GM10248 (cell line): ENCODE measurements at regions not wholly inside any gene's neighbourhood (a gene's known extent, or its start where the extent isn't known, plus 50 kb on each side); places are given as distances from the start of the nearest gene placed in this dataset.
"Not testable (repeated sequence)": the region's sequence is repeated elsewhere in the genome, so short reads cannot be mapped to it uniquely, and the experiment has no call there.

Experiments used
- CTCF ChIA-PET: fragments of 300-600 bp; sonication (Branson Sonifier 250); formaldehyde crosslinking; extraction: SDS; loops from one replicate; lab custom pipeline; 2021; ENCODE audit warnings: antibody characterized with exemption; lab: Yijun Ruan, JAX
- POLR2A ChIA-PET: fragments of 350-650 bp; sonication (Branson Sonifier 250); formaldehyde crosslinking; extraction: SDS; loops from one replicate; lab custom pipeline; 2020; ENCODE audit warnings: antibody characterized with exemption; lab: Yijun Ruan, JAX
- DNase-seq: peaks from one replicate; pipeline ENCODE4 v3.0.0; 2012; ENCODE audit errors: extremely low spot score
- TF ChIP-seq, protein P1 (sequence below): IDR thresholded peaks from 2 replicates; pipeline ENCODE4 v1.5.1; 2012; ENCODE audit warnings: mild to moderate bottlenecking, low read depth; ENCODE audit errors: extremely low read depth, missing control alignments, control extremely low read depth

DNA sequence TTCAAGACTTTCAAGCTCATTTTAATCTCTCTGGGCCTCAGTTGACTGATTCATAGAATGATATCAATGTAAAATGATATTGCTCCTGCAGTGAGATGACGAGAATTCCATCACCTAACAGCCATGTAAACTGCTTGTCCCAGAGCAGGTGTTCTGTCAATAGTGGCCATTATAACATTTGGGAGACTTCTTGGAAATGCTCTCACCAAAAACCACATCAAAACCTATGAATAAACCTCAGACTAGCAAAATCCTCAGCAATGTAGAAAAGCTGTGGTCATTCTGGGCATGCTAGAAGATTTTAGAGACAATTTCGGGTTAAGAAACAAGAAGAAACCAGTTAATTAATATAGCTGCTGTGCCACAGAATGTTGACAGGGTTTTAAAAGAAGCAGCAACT, 225.4 kb downstream of the FRK start:
- CTCF ChIA-PET, result no interaction called here
- TF ChIP-seq, protein P1, sequence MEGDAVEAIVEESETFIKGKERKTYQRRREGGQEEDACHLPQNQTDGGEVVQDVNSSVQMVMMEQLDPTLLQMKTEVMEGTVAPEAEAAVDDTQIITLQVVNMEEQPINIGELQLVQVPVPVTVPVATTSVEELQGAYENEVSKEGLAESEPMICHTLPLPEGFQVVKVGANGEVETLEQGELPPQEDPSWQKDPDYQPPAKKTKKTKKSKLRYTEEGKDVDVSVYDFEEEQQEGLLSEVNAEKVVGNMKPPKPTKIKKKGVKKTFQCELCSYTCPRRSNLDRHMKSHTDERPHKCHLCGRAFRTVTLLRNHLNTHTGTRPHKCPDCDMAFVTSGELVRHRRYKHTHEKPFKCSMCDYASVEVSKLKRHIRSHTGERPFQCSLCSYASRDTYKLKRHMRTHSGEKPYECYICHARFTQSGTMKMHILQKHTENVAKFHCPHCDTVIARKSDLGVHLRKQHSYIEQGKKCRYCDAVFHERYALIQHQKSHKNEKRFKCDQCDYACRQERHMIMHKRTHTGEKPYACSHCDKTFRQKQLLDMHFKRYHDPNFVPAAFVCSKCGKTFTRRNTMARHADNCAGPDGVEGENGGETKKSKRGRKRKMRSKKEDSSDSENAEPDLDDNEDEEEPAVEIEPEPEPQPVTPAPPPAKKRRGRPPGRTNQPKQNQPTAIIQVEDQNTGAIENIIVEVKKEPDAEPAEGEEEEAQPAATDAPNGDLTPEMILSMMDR, result no peak
- POLR2A ChIA-PET, result no interaction called here
- no peak for DNase-seq

DNA sequence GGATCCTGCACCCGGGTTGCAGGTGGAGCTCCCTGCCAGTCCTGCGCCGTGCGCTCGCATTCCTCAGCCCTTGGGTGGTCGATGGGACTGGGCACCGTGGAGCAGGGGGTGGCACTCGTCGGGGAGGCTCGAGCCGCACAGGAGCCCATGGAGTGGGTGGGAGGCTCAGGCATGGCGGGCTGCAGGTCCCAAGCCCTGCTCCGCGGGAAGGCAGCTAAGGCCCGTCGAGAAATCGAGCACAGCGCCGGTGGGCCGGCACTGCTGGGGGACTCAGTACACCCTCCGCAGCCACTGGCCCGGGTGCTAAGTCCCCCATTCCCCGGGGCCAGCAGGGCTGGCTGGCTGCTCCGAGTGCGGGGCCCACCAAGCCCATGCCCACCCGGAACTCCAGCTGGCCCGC, 226.1 kb downstream of the FRK start:
- DNase-seq, POLR2A ChIA-PET, CTCF ChIA-PET: not testable (repeated sequence)

DNA sequence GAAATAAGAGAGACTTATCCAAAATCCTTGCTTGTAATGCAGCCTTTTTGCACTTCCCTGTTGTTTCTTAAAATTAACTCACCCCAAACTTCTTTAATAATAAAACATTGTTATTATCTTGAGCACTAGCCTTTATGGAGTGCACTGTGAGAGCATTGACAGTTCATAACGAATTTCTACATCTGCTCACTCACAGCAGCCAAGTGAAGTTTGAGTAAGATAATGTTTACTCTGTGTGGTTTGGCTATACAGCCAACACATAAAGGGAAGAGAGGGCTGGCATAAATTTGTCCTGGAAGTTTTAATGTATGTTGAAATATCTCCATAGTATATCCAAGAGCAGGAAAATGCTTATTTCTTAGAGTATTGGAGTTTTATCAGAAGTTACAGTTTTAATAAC, 227.9 kb downstream of the FRK start:
- CTCF ChIA-PET, result interaction anchor here (1.3 kb wide), 1 partner anchor 35 kb away, joined by 3 read pairs; no protein-coding TSS in a partner anchor
- TF ChIP-seq, protein P1, result no peak
- POLR2A ChIA-PET, result no interaction called here
- no peak for DNase-seq

DNA sequence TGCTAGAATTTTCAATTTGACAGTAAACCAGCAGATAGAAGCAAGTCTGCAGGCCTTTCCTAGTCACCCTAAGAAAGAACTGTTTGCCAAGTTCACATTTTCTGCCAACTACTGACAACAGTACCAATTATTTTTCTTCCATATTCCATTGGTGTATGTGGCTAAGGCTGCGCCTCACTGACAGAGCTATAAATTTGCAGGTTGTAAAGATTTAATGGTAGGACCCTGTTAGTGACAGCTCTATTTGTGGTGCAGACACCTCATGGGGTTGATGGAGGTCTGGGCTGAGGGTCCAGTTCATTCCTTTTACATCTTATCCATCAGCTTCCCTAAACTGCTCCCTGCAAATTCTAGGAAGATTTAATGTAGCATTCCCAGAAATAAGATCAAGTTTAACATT, 228.5 kb downstream of the FRK start:
- CTCF ChIA-PET, result interaction anchor here (0.7 to 1.3 kb wide), 2 partner anchors 11 to 35 kb away, joined by 3 read pairs; no protein-coding TSS in a partner anchor
- TF ChIP-seq, protein P1, result no peak
- POLR2A ChIA-PET, result no interaction called here
- no peak for DNase-seq

DNA sequence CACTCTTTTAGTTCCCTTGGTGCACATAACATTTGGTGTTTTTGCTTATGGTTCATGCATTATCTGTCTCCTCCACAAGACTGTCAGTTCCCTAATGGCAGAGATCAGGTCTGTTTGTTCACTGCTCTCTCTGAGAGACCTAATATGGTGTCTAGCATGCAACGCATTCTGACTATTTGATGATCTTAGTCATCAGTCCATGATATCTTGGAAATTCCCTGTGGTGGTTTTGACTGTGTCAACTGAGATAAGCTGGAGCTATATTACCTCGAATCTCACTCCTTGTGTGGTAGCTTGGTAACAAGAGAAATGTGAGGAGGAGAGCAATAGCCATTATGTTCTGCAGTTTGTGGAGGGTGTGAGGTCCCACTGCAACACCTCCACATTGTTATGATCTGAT, 229.8 kb downstream of the FRK start:
- POLR2A ChIA-PET, result no interaction called here
- CTCF ChIA-PET, result interaction anchor here (2.1 kb wide), 1 partner anchor 9 kb away, joined by 9 read pairs; no protein-coding TSS in a partner anchor
- TF ChIP-seq, protein P1, result no peak
- DNase-seq, result no peak

DNA sequence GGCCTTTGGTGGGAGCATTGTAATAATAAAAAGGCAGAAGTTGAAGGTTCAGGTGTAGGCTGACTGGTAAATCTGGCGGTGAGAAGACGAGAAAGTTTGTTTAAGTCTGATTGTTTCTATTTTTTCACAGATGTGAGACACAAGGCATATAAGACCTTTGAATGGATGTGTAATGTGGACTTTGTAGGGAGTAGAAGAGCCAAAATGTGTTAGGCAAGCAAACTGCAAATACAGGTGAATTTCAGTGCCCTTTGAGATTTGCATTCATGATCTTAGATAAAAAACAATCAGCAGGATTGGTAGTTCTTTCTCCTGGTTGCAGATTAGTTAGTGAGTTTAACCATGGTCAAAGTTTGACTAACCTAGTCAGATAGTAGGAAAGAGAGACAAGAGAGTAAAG, 238.9 kb downstream of the FRK start:
- POLR2A ChIA-PET, result no interaction called here
- TF ChIP-seq, protein P1, result no peak
- CTCF ChIA-PET, result no interaction called here
- DNase-seq, result no peak

DNA sequence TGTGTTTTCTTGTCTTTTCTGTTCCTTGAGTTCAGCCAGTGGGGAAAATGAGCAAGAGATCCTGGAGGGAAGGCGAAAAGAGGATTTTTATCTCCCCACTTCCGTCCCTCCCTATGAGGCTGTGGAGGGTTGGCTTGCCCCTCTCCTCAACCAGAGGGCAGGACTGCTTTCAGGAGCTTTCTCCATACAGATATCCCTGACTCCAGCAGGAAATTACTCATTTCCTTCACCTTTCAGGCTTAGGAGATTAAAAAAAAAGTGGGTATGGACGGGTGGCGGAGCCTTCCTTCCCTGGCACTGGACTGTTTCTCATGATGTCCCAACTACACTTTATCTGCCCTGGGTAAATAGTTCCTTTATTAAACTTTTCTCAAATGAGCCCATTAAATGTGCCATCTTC, 241.2 kb downstream of the FRK start:
- ChIA-PET POLR2A (no interaction called here), CTCF (no interaction called here)
- TF ChIP-seq, protein P1, result no peak
- no peak for DNase-seq
